Caco-2 (cell line): ENCODE measurements at regions not wholly inside any gene's neighbourhood (a gene's known extent, or its start where the extent isn't known, plus 50 kb on each side); places are given as distances from the start of the nearest gene placed in this dataset.

ENCODE experiments used
- BruUV-seq: library from RNA; stranded (reverse); fragments of 400-500 nt; replicated peaks from 2 replicates; lab custom pipeline; 2021; lab: Mats Ljungman, UMichigan
- CTCF ChIA-PET: fragments of 300-600 bp; sonication (Branson Sonifier 250); formaldehyde crosslinking; loops from one replicate; lab custom pipeline; 2022; ENCODE audit warnings: antibody characterized with exemption; lab: Charles Lee
- POLR2A ChIA-PET: fragments of 300-600 bp; sonication (Branson Sonifier 250); formaldehyde crosslinking; loops from one replicate; lab custom pipeline; 2022; ENCODE audit warnings: antibody characterized with exemption; lab: Charles Lee
- DNase-seq, 2 experiments: peaks; one replicate each; pipeline versions ENCODE4 v3.0.0 to v3.0.0-alpha.2; 2020 to 2022
- H3K27me3 ChIP-seq: replicated peaks from 2 replicates; pipeline ENCODE4 v1.6.0; 2011; ENCODE audit warnings: low read length; ENCODE audit not compliant: control insufficient read depth, insufficient read depth
- H3K36me3 ChIP-seq: 2 replicates; pipeline ENCODE4 v1.5.1; 2011; ENCODE audit warnings: low read length; ENCODE audit not compliant: control insufficient read depth, insufficient read depth
- H3K4me1 ChIP-seq: fragments of 250-450 bp; sonication (Bioruptor Pico); 2 replicates; pipeline ENCODE4 v1.5.1; 2020; ENCODE audit warnings: mild to moderate bottlenecking
- H3K4me3 ChIP-seq: 2 replicates; pipeline ENCODE4 v1.5.1; 2011; ENCODE audit warnings: low read depth, mild to moderate bottlenecking, control low read depth, low read length
- H3K9me3 ChIP-seq: fragments of 250-450 bp; sonication (Bioruptor Pico); 2 replicates; pipeline ENCODE4 v1.5.1; 2020; ENCODE audit warnings: mild to moderate bottlenecking, moderate library complexity
- H3K27ac Mint-ChIP-seq: one replicate; pipeline ENCODE4 v1.8.0; 2022; ENCODE audit warnings: mixed read lengths; ENCODE audit not compliant: unreplicated experiment
- H3K27me3 Mint-ChIP-seq: one replicate; pipeline ENCODE4 v1.8.0; 2022; ENCODE audit warnings: mixed read lengths; ENCODE audit not compliant: insufficient read depth, unreplicated experiment
- H3K36me3 Mint-ChIP-seq: one replicate; pipeline ENCODE4 v1.8.0; 2022; ENCODE audit warnings: mild to moderate bottlenecking, mixed read lengths; ENCODE audit not compliant: insufficient read depth, unreplicated experiment
- H3K4me1 Mint-ChIP-seq: one replicate; pipeline ENCODE4 v1.8.0; 2022; ENCODE audit warnings: low read depth, mixed read lengths; ENCODE audit not compliant: unreplicated experiment
- H3K4me3 Mint-ChIP-seq: one replicate; pipeline ENCODE4 v1.8.0; 2022; ENCODE audit warnings: mild to moderate bottlenecking, moderate library complexity, mixed read lengths; ENCODE audit not compliant: unreplicated experiment
- H3K9me3 Mint-ChIP-seq: one replicate; pipeline ENCODE4 v1.8.0; 2022; ENCODE audit warnings: mixed read lengths; ENCODE audit not compliant: unreplicated experiment
- intact Hi-C: fragments of 100-400 bp; cut with micrococcal nuclease; formaldehyde crosslinking; loops from one replicate; pipeline ENCODE4 v1.10.0; 2022; ENCODE audit not compliant: unreplicated experiment
- TF ChIP-seq, protein P1 (sequence below), 2 experiments: fragments of 200-600 bp in 1 of 2; IDR thresholded peaks; 1 replicate in 1 of 2; 2 replicates in 1 of 2; pipeline versions ENCODE4 v1.5.1 to v1.8.0; 2011 to 2022; ENCODE audit warnings: antibody characterized with exemption in 1 of 2, control low read depth in 1 of 2, inconsistent platforms in 1 of 2, low read depth in 1 of 2, low read length in 1 of 2, mild to moderate bottlenecking in 1 of 2, moderate library complexity in 1 of 2; ENCODE audit not compliant: insufficient read depth in 1 of 2, severe bottlenecking in 1 of 2, unreplicated experiment in 1 of 2

DNA sequence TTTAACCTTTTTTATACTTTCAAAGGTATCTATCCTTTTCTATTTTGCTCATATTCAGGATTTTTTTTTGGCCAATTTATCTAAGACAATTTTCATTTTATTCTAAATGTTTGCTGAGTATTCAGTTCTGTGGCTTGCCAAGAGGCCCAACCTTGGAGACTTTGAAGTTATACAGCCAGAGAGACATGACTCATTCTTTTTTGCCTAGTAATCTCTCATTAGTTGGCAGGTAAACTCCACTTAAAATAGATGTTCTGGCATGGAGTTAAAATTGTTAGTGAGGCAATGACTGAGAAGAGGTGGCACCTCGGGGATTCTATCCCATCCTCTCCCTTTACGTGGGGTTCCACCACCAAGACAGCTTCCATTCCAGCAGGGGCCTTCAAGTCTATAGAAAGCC is 213.8 kb downstream of the KCTD12 start:
- Histone ChIP-seq H3K27me3 (no peaks in the 10 kb centered on the region), H3K9me3 (no peaks in the 10 kb centered on the region), H3K4me3 (no peak overlapping the region), H3K36me3 (no peaks in the 10 kb centered on the region), H3K4me1 (no peaks in the 10 kb centered on the region)
- TF ChIP-seq, protein P1, sequence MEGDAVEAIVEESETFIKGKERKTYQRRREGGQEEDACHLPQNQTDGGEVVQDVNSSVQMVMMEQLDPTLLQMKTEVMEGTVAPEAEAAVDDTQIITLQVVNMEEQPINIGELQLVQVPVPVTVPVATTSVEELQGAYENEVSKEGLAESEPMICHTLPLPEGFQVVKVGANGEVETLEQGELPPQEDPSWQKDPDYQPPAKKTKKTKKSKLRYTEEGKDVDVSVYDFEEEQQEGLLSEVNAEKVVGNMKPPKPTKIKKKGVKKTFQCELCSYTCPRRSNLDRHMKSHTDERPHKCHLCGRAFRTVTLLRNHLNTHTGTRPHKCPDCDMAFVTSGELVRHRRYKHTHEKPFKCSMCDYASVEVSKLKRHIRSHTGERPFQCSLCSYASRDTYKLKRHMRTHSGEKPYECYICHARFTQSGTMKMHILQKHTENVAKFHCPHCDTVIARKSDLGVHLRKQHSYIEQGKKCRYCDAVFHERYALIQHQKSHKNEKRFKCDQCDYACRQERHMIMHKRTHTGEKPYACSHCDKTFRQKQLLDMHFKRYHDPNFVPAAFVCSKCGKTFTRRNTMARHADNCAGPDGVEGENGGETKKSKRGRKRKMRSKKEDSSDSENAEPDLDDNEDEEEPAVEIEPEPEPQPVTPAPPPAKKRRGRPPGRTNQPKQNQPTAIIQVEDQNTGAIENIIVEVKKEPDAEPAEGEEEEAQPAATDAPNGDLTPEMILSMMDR (IDR thresholded peaks at IDR 0.05; ENCODE audit: insufficient read depth in 1 of 2, low read depth in 1 of 2, low read length in 1 of 2, severe bottlenecking in 1 of 2, unreplicated experiment in 1 of 2): no peak
- no peak overlapping the region for H3K4me3 Mint-ChIP-seq
- ChIA-PET CTCF (no interaction called here), POLR2A (no interaction called here)
- intact Hi-C loops: no loop called here
- H3K9me3 Mint-ChIP-seq: no peaks in the 10 kb centered on the region
- no peaks in the 10 kb centered on the region for H3K4me1 Mint-ChIP-seq
- no peak for DNase-seq
- no peak overlapping the region for H3K27ac Mint-ChIP-seq
- BruUV-seq: no TSS peak
- peaks cover 6% of the 10 kb centered on the region for H3K27me3 Mint-ChIP-seq
- no peaks in the 10 kb centered on the region for H3K36me3 Mint-ChIP-seq

DNA sequence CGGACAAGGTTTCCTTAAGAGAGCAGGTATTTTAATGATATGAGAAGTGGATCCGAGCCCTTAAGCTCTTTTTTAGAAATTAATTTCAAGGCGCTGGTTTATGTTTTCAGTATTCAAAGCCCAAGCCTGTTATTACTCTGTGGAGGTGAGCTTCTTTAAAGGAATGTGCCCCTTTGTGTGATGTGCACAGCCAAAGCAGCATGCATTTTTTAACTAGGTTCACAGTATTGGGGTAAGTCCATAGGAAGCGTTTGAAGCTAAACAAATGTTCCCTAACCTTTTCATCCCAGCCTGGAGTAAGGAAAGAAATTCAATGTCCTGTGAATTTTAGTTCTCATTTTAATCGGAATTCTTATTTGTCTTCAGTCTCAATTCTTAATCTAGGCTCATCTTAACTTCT is 217.5 kb downstream of the KCTD12 start:
- H3K27me3 Mint-ChIP-seq: peaks cover 5% of the 10 kb centered on the region
- intact Hi-C loops: loop anchor here (5.0 kb wide), 1 partner anchor 219 kb away; the partner anchor contains the start of gene KCTD12
- no peaks in the 10 kb centered on the region for H3K4me1 Mint-ChIP-seq
- H3K4me1 ChIP-seq: no peaks in the 10 kb centered on the region
- POLR2A ChIA-PET: no interaction called here
- no peak overlapping the region for H3K27ac Mint-ChIP-seq
- H3K36me3 Mint-ChIP-seq: no peaks in the 10 kb centered on the region
- TF ChIP-seq, protein P1 (IDR thresholded peaks at IDR 0.05; ENCODE audit: insufficient read depth in 1 of 2, low read depth in 1 of 2, low read length in 1 of 2, severe bottlenecking in 1 of 2, unreplicated experiment in 1 of 2): no peak
- DNase-seq: no peak
- H3K4me3 ChIP-seq: no peak overlapping the region
- H3K4me3 Mint-ChIP-seq: no peak overlapping the region
- BruUV-seq: no TSS peak
- H3K36me3 ChIP-seq: no peaks in the 10 kb centered on the region
- no peaks in the 10 kb centered on the region for H3K9me3 Mint-ChIP-seq
- H3K9me3 ChIP-seq: no peaks in the 10 kb centered on the region
- no peaks in the 10 kb centered on the region for H3K27me3 ChIP-seq
- CTCF ChIA-PET: interaction anchor here (1.6 kb wide), 1 partner anchor 235 kb away, joined by 9 read pairs; no protein-coding TSS in a partner anchor

DNA sequence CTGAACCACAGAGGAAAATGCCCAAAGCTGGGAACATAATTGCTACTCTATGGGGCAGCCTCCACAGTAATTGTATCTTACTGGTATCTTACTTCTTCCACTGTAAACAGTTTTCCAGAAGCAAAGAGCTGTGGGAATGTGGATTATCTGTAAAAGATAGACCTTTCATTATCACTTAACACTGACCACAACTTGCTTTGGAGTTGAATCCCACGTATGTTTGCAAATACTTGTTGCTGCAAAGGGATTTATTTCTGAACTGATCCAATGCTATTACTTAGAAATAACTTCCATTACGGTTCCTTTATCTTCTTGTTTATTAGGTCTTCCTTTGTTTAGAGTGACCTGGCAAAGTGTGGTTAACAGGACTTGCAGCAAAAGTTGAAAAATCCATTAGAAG is 218.1 kb downstream of the KCTD12 start:
- ChIA-PET CTCF (interaction anchor here (0.7 to 1.6 kb wide), 3 partner anchors 27 to 236 kb away, joined by 3 to 9 read pairs (median 3); no protein-coding TSS in a partner anchor), POLR2A (interaction anchor here (0.5 kb wide), 1 partner anchor 312 kb away, joined by 4 read pairs; no protein-coding TSS in a partner anchor)
- H3K9me3 Mint-ChIP-seq: no peaks in the 10 kb centered on the region
- H3K4me1 ChIP-seq: no peaks in the 10 kb centered on the region
- BruUV-seq: no TSS peak
- no peak overlapping the region for H3K27ac Mint-ChIP-seq
- TF ChIP-seq, protein P1 (IDR thresholded peaks at IDR 0.05; ENCODE audit: insufficient read depth in 1 of 2, low read depth in 1 of 2, low read length in 1 of 2, severe bottlenecking in 1 of 2, unreplicated experiment in 1 of 2): no peak
- H3K36me3 ChIP-seq: no peaks in the 10 kb centered on the region
- H3K27me3 Mint-ChIP-seq: peaks cover 6% of the 10 kb centered on the region
- no peaks in the 10 kb centered on the region for H3K27me3 ChIP-seq
- H3K9me3 ChIP-seq: no peaks in the 10 kb centered on the region
- intact Hi-C loops: loop anchor here (5.0 kb wide), 1 partner anchor 219 kb away; the partner anchor contains the start of gene KCTD12
- DNase-seq: no peak
- no peak overlapping the region for H3K4me3 ChIP-seq
- no peaks in the 10 kb centered on the region for H3K36me3 Mint-ChIP-seq
- no peaks in the 10 kb centered on the region for H3K4me1 Mint-ChIP-seq
- no peak overlapping the region for H3K4me3 Mint-ChIP-seq
